ENCODE measurements at regions not wholly inside any gene's neighbourhood (a gene's known extent, or its start where the extent isn't known, plus 50 kb on each side); places are given as distances from the start of the nearest gene placed in this dataset.
"Not testable (repeated sequence)": the region's sequence is repeated elsewhere in the genome, so short reads cannot be mapped to it uniquely, and the experiment has no call there.

- DNase-seq: peak; percentile 30
These were observed 156.8 kb upstream of the TMEM260 start for GRCh38 chr14:56422703-56423213.

GRCh38 chr14:56423544-56423943 lies 156.1 kb upstream of the TMEM260 start:
- no peak for DNase-seq

- DNase-seq: no peak
These were observed 148.6 kb upstream of the TMEM260 start for GRCh38 chr14:56431013-56431412.

GRCh38 chr14:56449670-56450213 lies 129.9 kb upstream of the TMEM260 start:
- no peak for DNase-seq

- DNase-seq: no peak
These were observed 126.7 kb upstream of the TMEM260 start for GRCh38 chr14:56452940-56453339.

GRCh38 chr14:56454680-56455079 lies 124.9 kb upstream of the TMEM260 start:
- DNase-seq: not testable (repeated sequence)

- no peak for DNase-seq
These were observed 119.1 kb upstream of the TMEM260 start for GRCh38 chr14:56460469-56460868.

- no peak for DNase-seq
These were observed 118.0 kb upstream of the TMEM260 start for GRCh38 chr14:56461276-56462275.

- DNase-seq: no peak
These were observed 116.2 kb upstream of the TMEM260 start for GRCh38 chr14:56463271-56463890.

GRCh38 chr14:56471056-56471455 lies 108.5 kb upstream of the TMEM260 start:
- DNase-seq: no peak

- peak; percentile 52 for DNase-seq
These were observed 105.1 kb upstream of the TMEM260 start for GRCh38 chr14:56474419-56475022.

GRCh38 chr14:56482310-56482911 lies 97.2 kb upstream of the TMEM260 start:
- DNase-seq: no peak

GRCh38 chr14:56487090-56487667 lies 92.4 kb upstream of the TMEM260 start:
- no peak for DNase-seq

- DNase-seq: no peak
These were observed 91.8 kb upstream of the TMEM260 start for GRCh38 chr14:56487761-56488160.

GRCh38 chr14:56488306-56488705 lies 91.3 kb upstream of the TMEM260 start:
- DNase-seq: no peak

GRCh38 chr14:56490379-56490778 lies 89.2 kb upstream of the TMEM260 start:
- DNase-seq: peak; percentile 49

GRCh38 chr14:56491299-56492285 lies 88.0 kb upstream of the TMEM260 start:
- DNase-seq: peak; percentile 39

GRCh38 chr14:56494167-56494566 lies 85.4 kb upstream of the TMEM260 start:
- no peak for DNase-seq

GRCh38 chr14:56498112-56498511 lies 81.5 kb upstream of the TMEM260 start:
- no peak for DNase-seq

GRCh38 chr14:56501909-56502530 lies 77.6 kb upstream of the TMEM260 start:
- DNase-seq: no peak

GRCh38 chr14:56505361-56505760 lies 74.2 kb upstream of the TMEM260 start:
- no peak for DNase-seq
